ENCODE measurements at regions not wholly inside any gene's neighbourhood (a gene's known extent, or its start where the extent isn't known, plus 50 kb on each side); places are given as distances from the start of the nearest gene placed in this dataset.

- FAIRE-seq (no peak), DNase-seq (ENCODE audit: low spot score) (no peak)
These were observed 50.1 kb upstream of the EFEMP1 start for GRCh38 chr2:55973673-55974072.

GRCh38 chr2:55976681-55977080 lies 53.1 kb upstream of the EFEMP1 start:
- no peak for FAIRE-seq
- no peak for DNase-seq (ENCODE audit: low spot score)

- FAIRE-seq: no peak
- DNase-seq (ENCODE audit: low spot score): no peak
These were observed 61.8 kb upstream of the EFEMP1 start for GRCh38 chr2:55985406-55985805.

GRCh38 chr2:55986001-55986400 lies 62.4 kb upstream of the EFEMP1 start:
- FAIRE-seq (no peak), DNase-seq (ENCODE audit: low spot score) (no peak)

- DNase-seq (ENCODE audit: low spot score): peak; percentile 30
- FAIRE-seq: peak; percentile 11
These were observed 63.3 kb upstream of the EFEMP1 start for GRCh38 chr2:55986700-55987440.

GRCh38 chr2:55989405-55989804 lies 65.8 kb upstream of the EFEMP1 start:
- FAIRE-seq (no peak), DNase-seq (ENCODE audit: low spot score) (no peak)

- DNase-seq (ENCODE audit: low spot score) (peak; percentile 95), FAIRE-seq (peak; percentile 82)
These were observed 68.9 kb upstream of the EFEMP1 start for GRCh38 chr2:55992455-55992854.

- FAIRE-seq (no peak), DNase-seq (ENCODE audit: low spot score) (no peak)
These were observed 70.1 kb upstream of the EFEMP1 start for GRCh38 chr2:55993685-55994084.

GRCh38 chr2:55995211-55995610 lies 71.6 kb upstream of the EFEMP1 start:
- DNase-seq (ENCODE audit: low spot score): no peak
- no peak for FAIRE-seq

- no peak for FAIRE-seq
These were observed 72.3 kb upstream of the EFEMP1 start for GRCh38 chr2:55995902-55996301.

GRCh38 chr2:55999231-55999630 lies 75.6 kb upstream of the EFEMP1 start:
- FAIRE-seq: no peak

More at GRCh38 chr2:55995902-55996301, 72.3 kb upstream of the EFEMP1 start:
- DNase-seq (ENCODE audit: low spot score): no peak

GRCh38 chr2:55999790-56000189 lies 76.2 kb upstream of the EFEMP1 start:
- FAIRE-seq: no peak
- DNase-seq (ENCODE audit: low spot score): no peak

More at GRCh38 chr2:55999231-55999630, 75.6 kb upstream of the EFEMP1 start:
- DNase-seq (ENCODE audit: low spot score): no peak

GRCh38 chr2:56001947-56002346 lies 78.4 kb upstream of the EFEMP1 start:
- FAIRE-seq: no peak
- no peak for DNase-seq (ENCODE audit: low spot score)

- DNase-seq (ENCODE audit: low spot score): peak; percentile 91
- FAIRE-seq: peak; percentile 73
These were observed 85.3 kb upstream of the EFEMP1 start for GRCh38 chr2:56008661-56009431.

- FAIRE-seq: peak; percentile 85
These were observed 86.3 kb upstream of the EFEMP1 start for GRCh38 chr2:56009758-56010458.

GRCh38 chr2:56011624-56012023 lies 88.0 kb upstream of the EFEMP1 start:
- no peak for DNase-seq (ENCODE audit: low spot score)
- no peak for FAIRE-seq

More at GRCh38 chr2:56009758-56010458, 86.3 kb upstream of the EFEMP1 start:
- DNase-seq (ENCODE audit: low spot score): peak; percentile 48

GRCh38 chr2:56012221-56012765 lies 88.7 kb upstream of the EFEMP1 start:
- DNase-seq (ENCODE audit: low spot score) (no peak), FAIRE-seq (no peak)

GRCh38 chr2:56013475-56013874 lies 89.9 kb upstream of the EFEMP1 start:
- DNase-seq (ENCODE audit: low spot score) (no peak), FAIRE-seq (no peak)

GRCh38 chr2:56014046-56014730 lies 90.6 kb upstream of the EFEMP1 start:
- FAIRE-seq: no peak
- DNase-seq (ENCODE audit: low spot score): no peak

GRCh38 chr2:56015711-56016115 lies 92.1 kb upstream of the EFEMP1 start:
- FAIRE-seq: no peak
- DNase-seq (ENCODE audit: low spot score): no peak

GRCh38 chr2:56017784-56018183 lies 94.2 kb upstream of the EFEMP1 start:
- FAIRE-seq (no peak), DNase-seq (ENCODE audit: low spot score) (no peak)

Measured in RCC 7860 (cell line).